22Rv1 (cell line): ENCODE measurements at regions not wholly inside any gene's neighbourhood (a gene's known extent, or its start where the extent isn't known, plus 50 kb on each side); places are given as distances from the start of the nearest gene placed in this dataset.
"Not testable (repeated sequence)": the region's sequence is repeated elsewhere in the genome, so short reads cannot be mapped to it uniquely, and the experiment has no call there.

Source experiments
- ZFX ChIP-seq: fragments of 450-650 bp; IDR thresholded peaks from 2 replicates; pipeline ENCODE4 v1.6.1; 2017; ENCODE audit warnings: antibody characterized with exemption, borderline replicate concordance
- TF ChIP-seq, protein P1 (sequence below): fragments of 450-650 bp; IDR thresholded peaks from 2 replicates; pipeline ENCODE4 v1.5.1; 2017; ENCODE audit warnings: mild to moderate bottlenecking

DNA sequence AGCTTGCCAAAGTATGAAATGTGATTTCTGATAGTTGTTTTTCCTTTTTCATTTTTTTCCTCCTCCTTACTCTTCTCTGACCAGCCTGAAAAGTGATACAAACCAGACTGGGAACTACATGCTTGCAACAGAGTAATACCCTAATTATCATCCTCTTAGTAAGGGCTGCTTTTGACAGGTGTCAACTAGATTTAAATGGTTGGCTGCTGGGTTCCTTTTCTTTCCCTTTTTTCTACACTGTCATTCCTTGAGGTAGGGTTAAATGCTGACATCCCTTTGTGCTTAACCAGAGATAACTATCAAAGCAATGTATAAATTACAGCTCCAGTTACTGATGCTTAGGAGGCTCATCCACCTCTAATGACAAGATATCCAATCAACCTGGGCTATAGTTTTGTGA, 598.8 kb downstream of the TTLL7 start:
- TF ChIP-seq, protein P1, sequence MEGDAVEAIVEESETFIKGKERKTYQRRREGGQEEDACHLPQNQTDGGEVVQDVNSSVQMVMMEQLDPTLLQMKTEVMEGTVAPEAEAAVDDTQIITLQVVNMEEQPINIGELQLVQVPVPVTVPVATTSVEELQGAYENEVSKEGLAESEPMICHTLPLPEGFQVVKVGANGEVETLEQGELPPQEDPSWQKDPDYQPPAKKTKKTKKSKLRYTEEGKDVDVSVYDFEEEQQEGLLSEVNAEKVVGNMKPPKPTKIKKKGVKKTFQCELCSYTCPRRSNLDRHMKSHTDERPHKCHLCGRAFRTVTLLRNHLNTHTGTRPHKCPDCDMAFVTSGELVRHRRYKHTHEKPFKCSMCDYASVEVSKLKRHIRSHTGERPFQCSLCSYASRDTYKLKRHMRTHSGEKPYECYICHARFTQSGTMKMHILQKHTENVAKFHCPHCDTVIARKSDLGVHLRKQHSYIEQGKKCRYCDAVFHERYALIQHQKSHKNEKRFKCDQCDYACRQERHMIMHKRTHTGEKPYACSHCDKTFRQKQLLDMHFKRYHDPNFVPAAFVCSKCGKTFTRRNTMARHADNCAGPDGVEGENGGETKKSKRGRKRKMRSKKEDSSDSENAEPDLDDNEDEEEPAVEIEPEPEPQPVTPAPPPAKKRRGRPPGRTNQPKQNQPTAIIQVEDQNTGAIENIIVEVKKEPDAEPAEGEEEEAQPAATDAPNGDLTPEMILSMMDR = not testable (repeated sequence)
- TF ChIP-seq ZFX = not testable (repeated sequence)
